ENCODE measurements at regions not wholly inside any gene's neighbourhood (a gene's known extent, or its start where the extent isn't known, plus 50 kb on each side); places are given as distances from the start of the nearest gene placed in this dataset.

GRCh38 chr12:93970900-93971688 lies 177.3 kb upstream of the PLXNC1 start:
- ChIA-PET CTCF (interaction anchor here (0.7 to 0.8 kb wide), 2 partner anchors 15 to 329 kb away, joined by 3 to 7 read pairs; no protein-coding TSS in a partner anchor), POLR2A (no interaction called here)
- H3K27me3 ChIP-seq (ENCODE audit: control insufficient read depth, insufficient read depth, low read length) = peaks cover 2% of the 10 kb centered on the region
- no peak overlapping the region for H3K27ac ChIP-seq (ENCODE audit: low read depth, low read length)
- H3K4me3 ChIP-seq (ENCODE audit: low read depth, low read length) = no peak overlapping the region
- no peak for TF ChIP-seq CTCF (IDR thresholded peaks at IDR 0.05; ENCODE audit: low read depth, low read length)
- DNase-seq (ENCODE audit: low read depth, low spot score) = no peak
- peaks cover 3% of the 10 kb centered on the region; the same call in 1 of the 2 replicates for H3K9me3 ChIP-seq (ENCODE audit: control insufficient read depth, insufficient read depth, low read length)

- Histone ChIP-seq H3K4me3 (ENCODE audit: low read depth, low read length) (no peak overlapping the region), H3K9me3 (ENCODE audit: control insufficient read depth, insufficient read depth, low read length) (peaks cover 3% of the 10 kb centered on the region; the same call in 1 of the 2 replicates), H3K27ac (ENCODE audit: low read depth, low read length) (no peak overlapping the region), H3K27me3 (ENCODE audit: control insufficient read depth, insufficient read depth, low read length) (peaks cover 2% of the 10 kb centered on the region)
- ChIA-PET POLR2A (no interaction called here), CTCF (no interaction called here)
- DNase-seq (ENCODE audit: low read depth, low spot score) = peak; percentile 20
- TF ChIP-seq CTCF (IDR thresholded peaks at IDR 0.05; ENCODE audit: low read depth, low read length) = no peak
Observed at GRCh38 chr12:93972411-93973208, 175.8 kb upstream of the PLXNC1 start.

- DNase-seq (ENCODE audit: low read depth, low spot score) = no peak
- CTCF ChIA-PET = interaction anchor here (0.5 to 1.7 kb wide), 3 partner anchors 9 to 405 kb away, joined by 3 to 4 read pairs (median 4); no protein-coding TSS in a partner anchor
- POLR2A ChIA-PET = no interaction called here
Observed at GRCh38 chr12:93974252-93974651, 174.1 kb upstream of the PLXNC1 start.

DNA sequence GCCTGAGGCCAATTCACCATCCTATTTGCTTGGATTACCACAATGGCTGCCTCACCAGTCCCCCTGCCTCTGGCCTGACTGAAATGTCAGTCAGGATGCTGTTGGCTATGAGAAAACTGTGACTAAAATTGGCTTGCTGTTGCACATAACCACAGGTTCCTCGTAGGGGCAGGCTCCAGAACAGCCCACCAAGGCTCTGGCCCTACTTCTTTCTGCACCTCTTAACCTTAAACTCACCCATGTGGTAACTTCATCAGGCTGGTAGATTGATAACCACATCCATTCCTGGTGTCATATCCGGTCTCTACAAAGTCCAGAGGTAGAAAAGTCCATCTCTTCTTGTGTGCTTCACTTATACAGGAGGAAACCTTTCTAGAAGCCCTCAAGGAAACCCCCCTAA lies 172.4 kb upstream of the PLXNC1 start:
- peaks cover 2% of the 10 kb centered on the region for H3K27me3 ChIP-seq (ENCODE audit: control insufficient read depth, insufficient read depth, low read length)
- ChIA-PET POLR2A (no interaction called here), CTCF (no interaction called here)
- no peak for TF ChIP-seq CTCF (IDR thresholded peaks at IDR 0.05; ENCODE audit: low read depth, low read length)
- no peak overlapping the region for H3K27ac ChIP-seq (ENCODE audit: low read depth, low read length)
- no peak overlapping the region for H3K4me3 ChIP-seq (ENCODE audit: low read depth, low read length)
- DNase-seq (ENCODE audit: low read depth, low spot score) = no peak
- H3K9me3 ChIP-seq (ENCODE audit: control insufficient read depth, insufficient read depth, low read length) = peaks cover 3% of the 10 kb centered on the region; the same call in 1 of the 2 replicates

More at GRCh38 chr12:93974252-93974651, 174.1 kb upstream of the PLXNC1 start:
- Histone ChIP-seq H3K4me3 (ENCODE audit: low read depth, low read length) (no peak overlapping the region), H3K27ac (ENCODE audit: low read depth, low read length) (no peak overlapping the region), H3K9me3 (ENCODE audit: control insufficient read depth, insufficient read depth, low read length) (peaks cover 3% of the 10 kb centered on the region; the same call in 1 of the 2 replicates), H3K27me3 (ENCODE audit: control insufficient read depth, insufficient read depth, low read length) (peaks cover 2% of the 10 kb centered on the region)
- TF ChIP-seq CTCF (IDR thresholded peaks at IDR 0.05; ENCODE audit: low read depth, low read length) = no peak

GRCh38 chr12:93977081-93977480 lies 171.3 kb upstream of the PLXNC1 start:
- Histone ChIP-seq H3K27ac (ENCODE audit: low read depth, low read length) (no peak overlapping the region), H3K9me3 (ENCODE audit: control insufficient read depth, insufficient read depth, low read length) (no peaks in the 10 kb centered on the region), H3K4me3 (ENCODE audit: low read depth, low read length) (no peak overlapping the region), H3K27me3 (ENCODE audit: control insufficient read depth, insufficient read depth, low read length) (peaks cover 2% of the 10 kb centered on the region)
- ChIA-PET CTCF (no interaction called here), POLR2A (no interaction called here)
- no peak for DNase-seq (ENCODE audit: low read depth, low spot score)
- no peak for TF ChIP-seq CTCF (IDR thresholded peaks at IDR 0.05; ENCODE audit: low read depth, low read length)

Measured in AG04450 (cell line).